HEK293T (cell line): ENCODE measurements at regions not wholly inside any gene's neighbourhood (a gene's known extent, or its start where the extent isn't known, plus 50 kb on each side); places are given as distances from the start of the nearest gene placed in this dataset.

ENCODE experiments used
- CTCF ChIA-PET: fragments of 350-600 bp; formaldehyde crosslinking; extraction: SDS; loops from one replicate; lab custom pipeline; 2021; ENCODE audit warnings: antibody characterized with exemption, inconsistent platforms; lab: Yijun Ruan, JAX
- POLR2A ChIA-PET: fragments of 350-600 bp; formaldehyde crosslinking; extraction: SDS; loops from one replicate; lab custom pipeline; 2020; ENCODE audit warnings: antibody characterized with exemption, inconsistent platforms; lab: Yijun Ruan, JAX
- DNase-seq: peaks from one replicate; pipeline ENCODE4 v3.0.0; 2012; ENCODE audit warnings: mixed read lengths; ENCODE audit errors: extremely low spot score
- ARNT ChIP-seq: fragments of 450-650 bp; IDR thresholded peaks from 2 replicates; pipeline ENCODE4 v1.6.1; 2017; ENCODE audit warnings: mild to moderate bottlenecking
- BHLHE40 ChIP-seq: fragments of 450-650 bp; IDR thresholded peaks from 2 replicates; pipeline ENCODE4 v1.6.1; 2016; ENCODE audit warnings: mild to moderate bottlenecking, moderate library complexity, borderline replicate concordance
- CTBP1 ChIP-seq: fragments of 450-650 bp; IDR thresholded peaks from 2 replicates; pipeline ENCODE4 v1.6.1; 2016; ENCODE audit warnings: borderline replicate concordance
- ELF4 ChIP-seq: fragments of 450-650 bp; IDR thresholded peaks from 2 replicates; pipeline ENCODE4 v1.6.1; 2017; ENCODE audit warnings: antibody characterized with exemption
- FOXA1 ChIP-seq: fragments of 450-650 bp; IDR thresholded peaks from 2 replicates; pipeline ENCODE4 v1.6.1; 2016; ENCODE audit warnings: mild to moderate bottlenecking
- FOXK2 ChIP-seq: fragments of 450-650 bp; IDR thresholded peaks from 2 replicates; pipeline ENCODE4 v1.6.1; 2016; ENCODE audit warnings: mild to moderate bottlenecking
- FOXM1 ChIP-seq: fragments of 450-650 bp; IDR thresholded peaks from 2 replicates; pipeline ENCODE4 v1.6.1; 2017; ENCODE audit warnings: mild to moderate bottlenecking, borderline replicate concordance
- HDGF ChIP-seq: fragments of 450-650 bp; IDR thresholded peaks from 2 replicates; pipeline ENCODE4 v1.6.1; 2017; ENCODE audit warnings: antibody characterized with exemption, borderline replicate concordance
- L3MBTL2 ChIP-seq: fragments of 450-650 bp; conservative IDR thresholded peaks from 2 replicates; pipeline ENCODE4 v1.6.1; 2016; ENCODE audit warnings: mild to moderate bottlenecking
- LEF1 ChIP-seq: fragments of 450-650 bp; IDR thresholded peaks from 2 replicates; pipeline ENCODE4 v1.6.1; 2017; ENCODE audit warnings: mild to moderate bottlenecking, borderline replicate concordance
- NFRKB ChIP-seq: fragments of 450-650 bp; IDR thresholded peaks from 2 replicates; pipeline ENCODE4 v1.6.1; 2016; ENCODE audit warnings: mild to moderate bottlenecking, moderate library complexity
- PKNOX1 ChIP-seq: fragments of 450-650 bp; IDR thresholded peaks from 2 replicates; pipeline ENCODE4 v1.6.1; 2016
- SP1 ChIP-seq: fragments of 450-650 bp; IDR thresholded peaks from 2 replicates; pipeline ENCODE4 v1.6.1; 2017
- SUZ12 ChIP-seq: fragments of 450-650 bp; IDR thresholded peaks from 2 replicates; pipeline ENCODE4 v1.6.1; 2016; ENCODE audit warnings: mild to moderate bottlenecking
- TARDBP ChIP-seq: fragments of 450-650 bp; IDR thresholded peaks from 2 replicates; pipeline ENCODE4 v1.6.1; 2016
- ZNF384 ChIP-seq: fragments of 450-650 bp; IDR thresholded peaks from 2 replicates; pipeline ENCODE4 v1.6.1; 2016

GRCh38 chr14:98682033-98682432, 590.0 kb downstream of the BCL11B start:
- ChIA-PET CTCF (no interaction called here), POLR2A (no interaction called here)
- TF ChIP-seq PKNOX1 (no peak), ZNF384 (no peak), ELF4 (no peak), CTBP1 (no peak), SP1 (no peak), LEF1 (no peak), FOXA1 (no peak), FOXM1 (no peak)
- DNase-seq = no peak

- CTCF ChIA-PET = no interaction called here
Measured at GRCh38 chr14:98682726-98683125, 589.3 kb downstream of the BCL11B start.

GRCh38 chr14:98684468-98684867, 587.5 kb downstream of the BCL11B start:
- ChIA-PET CTCF (no interaction called here), POLR2A (no interaction called here)
- no peak for TF ChIP-seq ARNT
- no peak for TF ChIP-seq CTBP1
- no peak for TF ChIP-seq ZNF384
- no peak for TF ChIP-seq FOXK2
- TF ChIP-seq LEF1 = no peak
- DNase-seq = no peak

More at GRCh38 chr14:98682726-98683125, 589.3 kb downstream of the BCL11B start:
- no peak for DNase-seq
- POLR2A ChIA-PET = no interaction called here
- TF ChIP-seq NFRKB = no peak
- TF ChIP-seq FOXK2 = no peak
- TF ChIP-seq BHLHE40 = no peak
- TF ChIP-seq LEF1 = no peak
- TF ChIP-seq HDGF = no peak
- no peak for TF ChIP-seq SUZ12
- no peak for TF ChIP-seq ZNF384
- no peak for TF ChIP-seq ARNT
- no peak for TF ChIP-seq FOXA1
- no peak for TF ChIP-seq ELF4
- TF ChIP-seq PKNOX1 = no peak
- no peak for TF ChIP-seq CTBP1

- DNase-seq = no peak
- POLR2A ChIA-PET = no interaction called here
- CTCF ChIA-PET = no interaction called here
- TF ChIP-seq BHLHE40 = no peak
- no peak for TF ChIP-seq HDGF
- TF ChIP-seq FOXA1 = no peak
- no peak for TF ChIP-seq NFRKB
- TF ChIP-seq CTBP1 = no peak
- TF ChIP-seq LEF1 = no peak
- no peak for TF ChIP-seq TARDBP
- no peak for TF ChIP-seq ZNF384
- TF ChIP-seq ELF4 = no peak
- TF ChIP-seq SUZ12 = no peak
Measured at GRCh38 chr14:98685725-98686124, 586.3 kb downstream of the BCL11B start.

GRCh38 chr14:98688446-98688845, 583.6 kb downstream of the BCL11B start:
- POLR2A ChIA-PET = no interaction called here
- DNase-seq = no peak
- TF ChIP-seq ARNT = no peak
- no peak for TF ChIP-seq LEF1
- TF ChIP-seq SUZ12 = no peak
- TF ChIP-seq BHLHE40 = no peak
- no peak for TF ChIP-seq NFRKB
- CTCF ChIA-PET = interaction anchor here (0.6 kb wide), 1 partner anchor 55 kb away, joined by 3 read pairs; no protein-coding TSS in a partner anchor

GRCh38 chr14:98689951-98690350, 582.0 kb downstream of the BCL11B start:
- POLR2A ChIA-PET = no interaction called here
- CTCF ChIA-PET = no interaction called here
- no peak for TF ChIP-seq L3MBTL2
- DNase-seq = no peak

GRCh38 chr14:98692832-98693231, 579.2 kb downstream of the BCL11B start:
- ChIA-PET POLR2A (no interaction called here), CTCF (no interaction called here)
- no peak for TF ChIP-seq FOXK2
- TF ChIP-seq BHLHE40 = no peak
- TF ChIP-seq PKNOX1 = no peak
- TF ChIP-seq TARDBP = no peak
- TF ChIP-seq HDGF = no peak
- no peak for TF ChIP-seq NFRKB
- no peak for TF ChIP-seq ARNT
- TF ChIP-seq LEF1 = no peak
- no peak for TF ChIP-seq FOXM1
- TF ChIP-seq SUZ12 = no peak
- no peak for TF ChIP-seq ELF4
- no peak for TF ChIP-seq L3MBTL2
- no peak for TF ChIP-seq SP1
- no peak for TF ChIP-seq ZNF384
- DNase-seq = no peak

GRCh38 chr14:98694541-98694940, 577.5 kb downstream of the BCL11B start:
- TF ChIP-seq HDGF (no peak), LEF1 (no peak), PKNOX1 (no peak), FOXM1 (no peak), TARDBP (no peak), SUZ12 (no peak), CTBP1 (no peak), FOXA1 (no peak), BHLHE40 (no peak), ARNT (no peak), NFRKB (no peak)
- no peak for DNase-seq
- ChIA-PET POLR2A (no interaction called here), CTCF (no interaction called here)
